ENCODE measurements at regions not wholly inside any gene's neighbourhood (a gene's known extent, or its start where the extent isn't known, plus 50 kb on each side); places are given as distances from the start of the nearest gene placed in this dataset.
A peak's percentile ranks its signal among the peaks of the same experiment; 100 is the strongest.

GRCh38 chr5:3518576-3518975, 77.1 kb upstream of the IRX1 start:
- TF ChIP-seq EGR1 (IDR thresholded peaks at IDR 0.05; ENCODE audit: borderline replicate concordance, low read depth, low read length) (no peak), PHF8 (conservative IDR thresholded peaks at IDR 0.05; ENCODE audit: low read depth, low read length) (no peak)
- Histone ChIP-seq H2BK15ac (ENCODE audit: low read length) (no peak overlapping the region), H3K36me3 (ENCODE audit: control insufficient read depth in 2 of 4, insufficient read depth in 4 of 4, low read length in 3 of 4) (no peaks in the 10 kb centered on the region), H3K27ac (ENCODE audit: low read depth, low read length) (no peak overlapping the region), H4K5ac (ENCODE audit: insufficient read length, low read depth, low read length) (no peak overlapping the region), H3K79me1 (ENCODE audit: low read depth, low read length) (no peaks in the 10 kb centered on the region), H3K9me3 (ENCODE audit: insufficient read depth in 2 of 2, low read depth in 1 of 2, low read length in 1 of 2) (no peaks in the 10 kb centered on the region), H3K9ac (replicated peaks in 1 of 4; ENCODE audit: extremely low read depth in 1 of 4, low read depth in 3 of 4, low read length in 3 of 4) (no peak overlapping the region), H3K18ac (ENCODE audit: extremely low read depth, low read length) (no peak overlapping the region), H3K14ac (ENCODE audit: insufficient read length) (no peak overlapping the region), H3K79me2 (ENCODE audit: control insufficient read depth in 1 of 2, insufficient read depth in 2 of 2, low read length in 2 of 2) (no peaks in the 10 kb centered on the region), H3K4ac (replicated peaks; ENCODE audit: insufficient read length, low read depth, low read length) (no peak overlapping the region), H2BK120ac (replicated peaks; ENCODE audit: low read depth, low read length) (no peak overlapping the region), H2BK5ac (ENCODE audit: low read depth, low read length) (no peak overlapping the region), H2AFZ (ENCODE audit: low read length) (no peak overlapping the region), H4K20me1 (replicated peaks in 1 of 2; ENCODE audit: control insufficient read depth in 1 of 2, insufficient read depth in 2 of 2, low read length in 2 of 2) (no peaks in the 10 kb centered on the region), H3K56ac (replicated peaks; ENCODE audit: insufficient read length, low read depth, low read length) (no peak overlapping the region), H3K23me2 (ENCODE audit: low read depth, low read length) (no peaks in the 10 kb centered on the region), H2BK20ac (ENCODE audit: low read length) (no peak overlapping the region), H3K23ac (ENCODE audit: insufficient read length) (no peak overlapping the region), H2AK5ac (ENCODE audit: low read depth, low read length) (peak overlapping the region; percentile 53; the same call in 1 of the 2 replicates), H3K4me2 (ENCODE audit: insufficient read depth in 1 of 2, low read depth in 2 of 2, low read length in 2 of 2) (no peak overlapping the region), H3K4me3 (ENCODE audit: extremely low read depth in 1 of 4, insufficient read depth in 2 of 4, low read depth in 3 of 4, low read length in 4 of 4) (no peak overlapping the region), H3K27me3 (replicated peaks in 1 of 4; ENCODE audit: control insufficient read depth in 3 of 4, extremely low read depth in 1 of 4, insufficient read depth in 3 of 4, low read length in 3 of 4) (no peaks in the 10 kb centered on the region), H3K4me1 (replicated peaks in 1 of 4; ENCODE audit: control insufficient read depth in 3 of 4, insufficient read depth in 4 of 4, low read length in 3 of 4) (peaks cover 0 to 4% (median 1%) of the 10 kb centered on the region in 4 experiments; a peak in 3 of 7 replicates), H2BK12ac (ENCODE audit: low read depth, low read length) (no peak overlapping the region), H4K91ac (replicated peaks; ENCODE audit: insufficient read length, low read length) (no peak overlapping the region), H4K8ac (ENCODE audit: extremely low read depth, insufficient read depth, low read length) (no peak overlapping the region; the same call in 1 of the 2 replicates)
- 91% methylated on average over 9 of the region's 9 CpGs; no CpG with 5 or more reads in 1 of the 2 experiments for WGBS, 2 experiments (ENCODE audit: extremely low coverage in 1 of 2, insufficient coverage in 1 of 2, insufficient read length in 1 of 2, insufficient replicate concordance in 2 of 2, low coverage in 1 of 2, low lambda C conversion rate in 2 of 2, missing lambda C conversion rate in 1 of 2)
- ChIA-PET POLR2A (ENCODE audit: partially characterized antibody) (no interaction called here), CTCF (ENCODE audit: partially characterized antibody) (interaction anchor here (1.0 kb wide), 1 partner anchor 9 kb away, joined by 3 read pairs; no protein-coding TSS in a partner anchor)
- FAIRE-seq (no peak), DNase-seq (ENCODE audit: low read depth in 1 of 2, low spot score in 2 of 2) (no peak)
